Neutrophil (primary cell): ENCODE measurements at regions not wholly inside any gene's neighbourhood (a gene's known extent, or its start where the extent isn't known, plus 50 kb on each side); places are given as distances from the start of the nearest gene placed in this dataset.

ENCODE experiments used
- H3K27ac ChIP-seq: fragments of 200-600 bp; sonication (generic); 2 replicates; pipeline ENCODE4 v1.5.1; 2016; ENCODE audit warnings: mild to moderate bottlenecking, moderate library complexity
- H3K27me3 ChIP-seq: fragments of 200-600 bp; sonication (generic); 2 replicates; pipeline ENCODE4 v1.6.0; 2016; ENCODE audit warnings: mild to moderate bottlenecking
- H3K36me3 ChIP-seq: fragments of 200-600 bp; sonication (generic); 2 replicates; pipeline ENCODE4 v1.5.1; 2017
- H3K4me1 ChIP-seq, 2 experiments: fragments of 200-600 bp in 1 of 2; sonication (generic) in 1 of 2; 1 replicate in 1 of 2; 2 replicates in 1 of 2; pipeline versions ENCODE4 v1.5.1 to v1.6.1; 2013 to 2016; ENCODE audit warnings: low read depth in 1 of 2, low read length in 1 of 2, mild to moderate bottlenecking in 1 of 2, moderate library complexity in 1 of 2; ENCODE audit not compliant: control insufficient read depth in 1 of 2, insufficient read depth in 1 of 2
- H3K4me3 ChIP-seq, 2 experiments: fragments of 200-600 bp in 1 of 2; sonication (generic) in 1 of 2; 1 replicate in 1 of 2; 2 replicates in 1 of 2; pipeline ENCODE4 v1.5.1; 2013 to 2016; ENCODE audit warnings: low read depth in 1 of 2, low read length in 1 of 2, mild to moderate bottlenecking in 1 of 2, moderate library complexity in 1 of 2
- H3K9me3 ChIP-seq: fragments of 200-600 bp; sonication (generic); 2 replicates; pipeline ENCODE4 v1.5.1; 2016
- TF ChIP-seq, protein P1 (sequence below): fragments of 200-600 bp; sonication (generic); IDR thresholded peaks from 2 replicates; pipeline ENCODE4 v1.5.1; 2016; ENCODE audit warnings: antibody characterized with exemption

DNA sequence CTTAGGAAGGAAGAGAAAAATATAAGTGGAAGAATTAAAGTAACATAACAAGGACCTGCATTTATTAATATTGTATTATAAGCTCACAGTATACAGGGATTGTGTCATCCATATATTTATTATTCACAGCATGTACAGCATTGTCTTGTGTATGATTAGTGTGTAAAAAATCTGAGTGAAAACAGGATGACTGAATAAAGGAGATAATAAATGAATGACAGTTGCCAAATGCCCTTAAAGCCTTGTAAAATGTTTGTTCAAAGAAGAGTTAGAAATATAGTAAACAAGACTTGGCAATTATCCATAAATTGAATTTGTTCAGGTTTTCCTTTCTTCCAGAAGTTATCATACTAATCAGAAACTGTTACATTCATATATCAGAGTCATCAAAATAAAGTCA is 172.7 kb downstream of the BTC start:
- H3K36me3 ChIP-seq, result no peaks in the 10 kb centered on the region
- H3K27ac ChIP-seq, result no peak overlapping the region
- no peak overlapping the region for H3K4me3 ChIP-seq
- no peaks in the 10 kb centered on the region for H3K9me3 ChIP-seq
- TF ChIP-seq, protein P1, sequence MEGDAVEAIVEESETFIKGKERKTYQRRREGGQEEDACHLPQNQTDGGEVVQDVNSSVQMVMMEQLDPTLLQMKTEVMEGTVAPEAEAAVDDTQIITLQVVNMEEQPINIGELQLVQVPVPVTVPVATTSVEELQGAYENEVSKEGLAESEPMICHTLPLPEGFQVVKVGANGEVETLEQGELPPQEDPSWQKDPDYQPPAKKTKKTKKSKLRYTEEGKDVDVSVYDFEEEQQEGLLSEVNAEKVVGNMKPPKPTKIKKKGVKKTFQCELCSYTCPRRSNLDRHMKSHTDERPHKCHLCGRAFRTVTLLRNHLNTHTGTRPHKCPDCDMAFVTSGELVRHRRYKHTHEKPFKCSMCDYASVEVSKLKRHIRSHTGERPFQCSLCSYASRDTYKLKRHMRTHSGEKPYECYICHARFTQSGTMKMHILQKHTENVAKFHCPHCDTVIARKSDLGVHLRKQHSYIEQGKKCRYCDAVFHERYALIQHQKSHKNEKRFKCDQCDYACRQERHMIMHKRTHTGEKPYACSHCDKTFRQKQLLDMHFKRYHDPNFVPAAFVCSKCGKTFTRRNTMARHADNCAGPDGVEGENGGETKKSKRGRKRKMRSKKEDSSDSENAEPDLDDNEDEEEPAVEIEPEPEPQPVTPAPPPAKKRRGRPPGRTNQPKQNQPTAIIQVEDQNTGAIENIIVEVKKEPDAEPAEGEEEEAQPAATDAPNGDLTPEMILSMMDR, result no peak
- H3K4me1 ChIP-seq, result peaks cover 14 to 23% of the 10 kb centered on the region in 2 experiments
- no peaks in the 10 kb centered on the region for H3K27me3 ChIP-seq

DNA sequence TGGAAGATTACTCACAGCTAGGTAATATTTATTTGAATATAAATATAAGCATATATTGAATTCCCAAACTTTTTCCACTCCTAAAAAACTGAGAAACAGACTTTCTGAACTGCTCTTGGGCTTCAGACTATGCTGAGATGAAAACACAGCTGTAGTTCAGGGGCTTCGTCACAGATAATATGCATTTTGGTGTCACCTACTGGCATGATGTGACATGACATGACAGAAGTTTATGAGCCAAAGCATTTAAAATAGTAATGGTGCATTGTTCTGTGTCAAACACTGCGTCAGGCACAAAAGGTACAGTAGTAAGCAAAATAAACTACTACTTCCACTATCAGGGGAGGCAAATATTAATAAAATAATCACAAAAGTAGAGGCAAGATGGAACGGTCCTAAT is 171.3 kb downstream of the BTC start:
- H3K27ac ChIP-seq, result no peak overlapping the region
- no peaks in the 10 kb centered on the region for H3K36me3 ChIP-seq
- H3K27me3 ChIP-seq, result no peaks in the 10 kb centered on the region
- H3K4me1 ChIP-seq, result peaks cover 14 to 26% of the 10 kb centered on the region in 2 experiments
- no peaks in the 10 kb centered on the region for H3K9me3 ChIP-seq
- no peak overlapping the region for H3K4me3 ChIP-seq
- TF ChIP-seq, protein P1, result no peak

DNA sequence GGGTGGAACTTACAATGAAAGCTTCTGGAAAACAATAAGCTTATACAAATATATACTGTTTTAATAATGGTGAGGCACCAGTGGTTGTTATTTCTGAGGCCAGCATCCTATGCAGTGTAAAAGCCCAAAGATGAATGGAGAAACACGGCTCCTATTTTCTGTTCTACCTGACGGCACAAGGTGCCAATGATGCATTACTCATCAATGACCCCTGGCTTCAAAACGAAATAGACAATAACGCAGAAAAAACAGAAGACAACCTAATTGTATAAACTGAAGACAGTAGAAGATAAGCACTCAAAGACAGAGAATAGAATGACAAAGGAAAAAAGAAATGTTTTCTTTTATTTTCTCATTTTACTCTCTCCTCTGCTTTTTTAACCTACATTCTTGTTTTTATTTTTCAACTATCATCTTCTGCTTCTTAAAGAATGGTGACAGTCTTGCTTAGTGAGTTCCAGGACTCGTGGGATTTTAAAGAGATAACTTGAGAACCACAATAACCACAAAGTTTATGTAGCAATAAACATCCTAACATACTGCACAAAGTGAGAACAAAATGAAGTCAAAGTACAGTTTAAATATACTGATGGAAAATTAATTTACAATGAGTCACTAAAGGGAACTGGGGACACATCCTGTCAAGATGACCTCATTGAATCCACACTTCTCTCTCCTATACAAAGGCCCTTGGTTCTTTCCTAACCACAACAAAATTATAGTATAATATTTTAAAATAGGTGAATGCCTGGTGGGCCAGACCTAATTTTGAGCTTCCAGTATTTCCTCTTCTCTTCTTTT is 169.8 kb downstream of the BTC start:
- Histone ChIP-seq H3K27ac (peak overlapping the region; percentile 28), H3K36me3 (no peaks in the 10 kb centered on the region), H3K9me3 (no peaks in the 10 kb centered on the region), H3K4me3 (no peak overlapping the region), H3K4me1 (peaks cover 14 to 26% of the 10 kb centered on the region in 2 experiments), H3K27me3 (no peaks in the 10 kb centered on the region)
- TF ChIP-seq, protein P1, result no peak

DNA sequence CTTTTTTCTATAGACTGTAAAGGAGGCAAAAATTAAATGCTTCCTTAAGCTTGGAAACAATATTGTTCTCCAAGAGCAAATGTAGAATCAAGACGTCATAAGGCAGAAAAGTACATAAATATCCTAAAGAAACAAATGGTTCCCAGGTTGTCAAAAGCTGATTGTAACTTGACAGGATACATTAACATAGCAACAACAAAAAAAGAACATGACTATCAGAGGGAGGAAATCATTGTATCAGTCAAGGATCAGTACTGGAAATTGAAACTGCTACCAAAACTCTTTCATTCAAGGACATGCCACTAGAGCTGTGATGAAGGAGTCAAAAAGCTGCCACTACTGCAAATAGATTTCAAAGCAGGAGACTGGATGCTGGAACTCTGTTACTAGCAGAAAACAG is 168.3 kb downstream of the BTC start:
- Histone ChIP-seq H3K27me3 (no peaks in the 10 kb centered on the region), H3K27ac (no peak overlapping the region), H3K4me1 (peaks cover 14 to 26% of the 10 kb centered on the region in 2 experiments), H3K36me3 (no peaks in the 10 kb centered on the region), H3K9me3 (no peaks in the 10 kb centered on the region), H3K4me3 (no peak overlapping the region)
- TF ChIP-seq, protein P1, result no peak

DNA sequence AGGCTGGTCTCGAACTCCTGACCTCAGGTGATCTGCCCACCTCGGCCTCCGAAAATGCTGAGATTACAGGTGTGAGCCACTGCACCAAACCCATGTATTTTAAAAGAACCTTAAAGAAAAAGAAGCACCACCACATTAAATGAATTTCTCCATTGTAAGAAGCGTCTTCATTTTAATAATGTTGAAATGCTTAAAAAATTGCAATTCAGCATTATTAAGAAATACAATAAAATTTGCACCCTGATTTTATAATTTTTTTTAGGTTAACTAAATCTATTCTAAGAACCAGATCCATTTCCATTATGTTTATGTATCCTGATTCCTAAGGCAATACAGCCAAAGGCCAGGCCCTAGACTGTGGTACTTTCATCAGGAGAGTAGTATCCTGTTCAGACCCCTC is 167.2 kb downstream of the BTC start:
- Histone ChIP-seq H3K36me3 (no peaks in the 10 kb centered on the region), H3K9me3 (no peaks in the 10 kb centered on the region), H3K27ac (no peak overlapping the region), H3K4me1 (peaks cover 14 to 30% of the 10 kb centered on the region in 2 experiments), H3K4me3 (no peak overlapping the region), H3K27me3 (no peaks in the 10 kb centered on the region)
- TF ChIP-seq, protein P1, result no peak
